Neural crest cell (in vitro differentiated cells): ENCODE measurements at regions not wholly inside any gene's neighbourhood (a gene's known extent, or its start where the extent isn't known, plus 50 kb on each side); places are given as distances from the start of the nearest gene placed in this dataset.
"Not testable (repeated sequence)": the region's sequence is repeated elsewhere in the genome, so short reads cannot be mapped to it uniquely, and the experiment has no call there.

Experiments
- DNase-seq: peaks from one replicate; pipeline ENCODE4 v3.0.0; 2021; ENCODE audit warnings: low read depth, mixed read lengths, low spot score
- H3K27ac Mint-ChIP-seq: one replicate; pipeline ENCODE4 v1.8.0; 2021; ENCODE audit warnings: mild to moderate bottlenecking, mixed read lengths; ENCODE audit not compliant: unreplicated experiment
- H3K27me3 Mint-ChIP-seq: 2 replicates; pipeline ENCODE4 v1.8.0; 2021; ENCODE audit warnings: low read depth, mild to moderate bottlenecking, mixed read lengths
- H3K36me3 Mint-ChIP-seq: 2 replicates; pipeline ENCODE4 v1.8.0; 2021; ENCODE audit warnings: low read depth, mild to moderate bottlenecking, mixed read lengths
- H3K4me1 Mint-ChIP-seq: 2 replicates; pipeline ENCODE4 v1.8.0; 2021; ENCODE audit warnings: mixed read lengths
- H3K4me3 Mint-ChIP-seq: one replicate; pipeline ENCODE4 v1.8.0; 2021; ENCODE audit warnings: mild to moderate bottlenecking, mixed read lengths
- H3K9me3 Mint-ChIP-seq: 2 replicates; pipeline ENCODE4 v1.8.0; 2021; ENCODE audit warnings: mixed read lengths
- TF ChIP-seq, protein P1 (sequence below): fragments of 200-600 bp; sonication (generic); conservative IDR thresholded peaks from 2 replicates; pipeline ENCODE4 v1.5.0; 2021; ENCODE audit warnings: antibody characterized with exemption, mild to moderate bottlenecking

- Mint-ChIP-seq H3K9me3 (no peaks in the 10 kb centered on the region), H3K36me3 (no peaks in the 10 kb centered on the region), H3K27ac (no peak overlapping the region), H3K27me3 (no peaks in the 10 kb centered on the region), H3K4me3 (no peak overlapping the region), H3K4me1 (no peaks in the 10 kb centered on the region)
- TF ChIP-seq, protein P1, sequence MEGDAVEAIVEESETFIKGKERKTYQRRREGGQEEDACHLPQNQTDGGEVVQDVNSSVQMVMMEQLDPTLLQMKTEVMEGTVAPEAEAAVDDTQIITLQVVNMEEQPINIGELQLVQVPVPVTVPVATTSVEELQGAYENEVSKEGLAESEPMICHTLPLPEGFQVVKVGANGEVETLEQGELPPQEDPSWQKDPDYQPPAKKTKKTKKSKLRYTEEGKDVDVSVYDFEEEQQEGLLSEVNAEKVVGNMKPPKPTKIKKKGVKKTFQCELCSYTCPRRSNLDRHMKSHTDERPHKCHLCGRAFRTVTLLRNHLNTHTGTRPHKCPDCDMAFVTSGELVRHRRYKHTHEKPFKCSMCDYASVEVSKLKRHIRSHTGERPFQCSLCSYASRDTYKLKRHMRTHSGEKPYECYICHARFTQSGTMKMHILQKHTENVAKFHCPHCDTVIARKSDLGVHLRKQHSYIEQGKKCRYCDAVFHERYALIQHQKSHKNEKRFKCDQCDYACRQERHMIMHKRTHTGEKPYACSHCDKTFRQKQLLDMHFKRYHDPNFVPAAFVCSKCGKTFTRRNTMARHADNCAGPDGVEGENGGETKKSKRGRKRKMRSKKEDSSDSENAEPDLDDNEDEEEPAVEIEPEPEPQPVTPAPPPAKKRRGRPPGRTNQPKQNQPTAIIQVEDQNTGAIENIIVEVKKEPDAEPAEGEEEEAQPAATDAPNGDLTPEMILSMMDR, result no peak
- DNase-seq, result no peak
Measured at GRCh38 chr1:102120910-102121309, 124.2 kb upstream of the OLFM3 start.

DNA sequence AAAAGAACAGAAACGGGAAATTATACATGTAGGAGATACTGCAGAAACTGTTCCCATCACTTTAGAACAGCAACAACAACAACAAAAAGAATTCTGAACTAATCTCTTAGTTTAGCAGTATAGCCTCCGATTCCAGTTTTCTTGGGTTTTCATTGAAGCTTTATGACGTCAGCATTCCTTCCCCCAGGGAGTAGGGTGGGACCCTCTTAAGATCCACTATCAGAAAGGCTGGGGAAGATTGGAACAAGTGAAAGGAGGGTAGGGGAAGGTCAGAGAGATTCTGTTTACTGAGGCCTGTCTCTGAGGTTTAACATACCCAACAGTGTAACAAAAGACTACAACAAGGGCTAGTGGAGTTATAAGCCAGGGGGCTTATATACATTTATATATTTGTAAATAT is 121.4 kb upstream of the OLFM3 start:
- TF ChIP-seq, protein P1, result no peak
- no peaks in the 10 kb centered on the region for H3K9me3 Mint-ChIP-seq
- peaks cover 3% of the 10 kb centered on the region for H3K27me3 Mint-ChIP-seq
- DNase-seq, result no peak
- H3K4me1 Mint-ChIP-seq, result no peaks in the 10 kb centered on the region
- no peak overlapping the region for H3K27ac Mint-ChIP-seq
- no peak overlapping the region for H3K4me3 Mint-ChIP-seq
- H3K36me3 Mint-ChIP-seq, result no peaks in the 10 kb centered on the region

DNA sequence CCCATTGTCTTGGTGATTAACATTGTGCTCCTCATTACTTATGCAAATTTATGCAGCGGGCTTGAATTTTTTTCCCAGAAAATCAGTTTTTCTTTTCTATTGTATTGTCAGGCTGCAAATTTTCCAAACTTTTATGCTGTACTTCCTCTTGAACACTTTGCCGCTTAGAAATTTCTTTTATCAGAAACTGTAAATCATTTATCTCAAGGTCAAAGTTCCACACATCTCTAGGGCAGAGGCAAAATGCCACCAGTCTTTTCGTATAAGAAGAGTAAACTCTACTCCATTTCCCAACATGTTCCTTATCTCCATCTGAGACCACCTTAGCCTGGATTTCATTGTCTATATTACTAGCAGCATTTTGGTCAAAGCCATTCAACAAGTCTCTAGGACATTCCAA is 113.9 kb upstream of the OLFM3 start:
- Mint-ChIP-seq H3K4me3 (no peak overlapping the region), H3K9me3 (peaks cover 8% of the 10 kb centered on the region), H3K27ac (no peak overlapping the region), H3K27me3 (peaks cover 60% of the 10 kb centered on the region), H3K4me1 (peaks cover 22% of the 10 kb centered on the region), H3K36me3 (no peaks in the 10 kb centered on the region)
- TF ChIP-seq, protein P1, result no peak
- DNase-seq, result no peak

GRCh38 chr1:102109493-102109892 is 112.8 kb upstream of the OLFM3 start:
- H3K36me3 Mint-ChIP-seq, H3K27ac Mint-ChIP-seq, DNase-seq, H3K4me3 Mint-ChIP-seq, H3K9me3 Mint-ChIP-seq: not testable (repeated sequence)
- peaks cover 69% of the 10 kb centered on the region for H3K27me3 Mint-ChIP-seq
- H3K4me1 Mint-ChIP-seq, result peaks cover 25% of the 10 kb centered on the region

DNA sequence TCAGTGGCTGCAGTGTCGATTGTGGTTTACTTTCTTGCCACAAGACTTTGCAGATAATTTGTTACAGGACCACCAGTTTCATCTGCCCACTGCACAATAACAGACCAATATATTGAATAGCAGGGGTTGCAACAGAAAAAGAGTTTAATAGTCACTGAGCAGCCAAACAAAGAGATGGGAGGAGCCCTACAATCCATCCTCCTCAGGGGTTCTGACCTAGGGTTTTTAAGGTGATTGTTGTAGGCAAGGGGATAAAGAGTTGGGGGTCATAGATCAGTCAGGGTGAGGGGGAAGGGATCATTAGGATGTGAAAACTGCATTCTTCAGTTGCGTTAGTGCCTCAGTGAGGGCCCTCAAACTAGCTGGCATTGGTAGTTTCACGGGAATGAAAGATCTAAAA is 110.7 kb upstream of the OLFM3 start:
- TF ChIP-seq, protein P1, result no peak
- Mint-ChIP-seq H3K36me3 (no peaks in the 10 kb centered on the region), H3K27ac (peak overlapping the region; percentile 22), H3K4me3 (no peak overlapping the region), H3K9me3 (peaks cover 8% of the 10 kb centered on the region), H3K27me3 (peaks cover 68% of the 10 kb centered on the region), H3K4me1 (peaks cover 26% of the 10 kb centered on the region)
- no peak for DNase-seq

DNA sequence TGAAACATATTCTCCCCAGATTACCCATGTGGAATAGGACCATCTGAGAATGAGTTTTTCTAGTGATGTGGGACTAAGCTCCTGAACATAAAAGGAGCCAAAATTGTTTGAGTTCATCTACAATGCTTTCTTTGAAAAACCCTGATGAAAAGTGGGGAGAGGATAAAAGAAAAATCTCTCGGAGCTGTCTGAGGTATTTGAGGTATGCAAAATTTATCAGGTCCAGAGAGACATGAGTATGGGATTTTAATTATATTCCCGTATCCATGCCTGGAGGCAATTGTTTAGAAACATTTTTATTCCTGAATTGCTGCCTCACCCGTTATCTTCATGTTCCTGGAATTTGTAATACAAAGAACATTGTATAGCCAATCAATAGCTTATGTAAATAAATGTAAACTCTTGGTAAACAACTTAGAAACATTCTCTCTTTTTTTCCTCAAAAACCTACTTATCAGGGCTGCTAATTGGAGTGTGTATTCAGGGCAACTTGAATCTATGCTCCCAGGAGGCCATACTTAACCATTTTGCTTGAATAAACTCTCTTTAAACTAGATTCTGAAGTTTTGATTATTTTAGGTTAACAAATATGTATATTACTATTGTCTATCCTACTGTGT is 109.3 kb upstream of the OLFM3 start:
- Mint-ChIP-seq H3K4me1 (peaks cover 29% of the 10 kb centered on the region), H3K27me3 (peaks cover 70% of the 10 kb centered on the region), H3K4me3 (no peak overlapping the region), H3K36me3 (no peaks in the 10 kb centered on the region), H3K9me3 (peaks cover 8% of the 10 kb centered on the region), H3K27ac (no peak overlapping the region)
- TF ChIP-seq, protein P1, result no peak
- DNase-seq, result no peak
